Hepatocyte (in vitro differentiated cells): ENCODE measurements at regions not wholly inside any gene's neighbourhood (a gene's known extent, or its start where the extent isn't known, plus 50 kb on each side); places are given as distances from the start of the nearest gene placed in this dataset.

Source experiments
- CTCF ChIP-seq: fragments of 200-600 bp; sonication (generic); IDR thresholded peaks from 2 replicates; pipeline ENCODE4 v1.5.1; 2016; ENCODE audit warnings: antibody characterized with exemption, mild to moderate bottlenecking; ENCODE audit not compliant: poor library complexity
- EZH2 ChIP-seq: fragments of 200-600 bp; sonication (generic); IDR thresholded peaks from 2 replicates; pipeline ENCODE4 v1.6.1; 2016; ENCODE audit warnings: antibody characterized with exemption, mild to moderate bottlenecking, borderline replicate concordance

- TF ChIP-seq CTCF: no peak
- TF ChIP-seq EZH2: no peak
These were observed 302.8 kb upstream of the CRIM1 start for GRCh38 chr2:36052819-36053218.
